MV-4-11 (cell line): ENCODE measurements at regions not wholly inside any gene's neighbourhood (a gene's known extent, or its start where the extent isn't known, plus 50 kb on each side); places are given as distances from the start of the nearest gene placed in this dataset.

Experiments
- DNase-seq: peaks from one replicate; lab custom pipeline; 2025; lab: John Stamatoyannopoulos, UW

DNA sequence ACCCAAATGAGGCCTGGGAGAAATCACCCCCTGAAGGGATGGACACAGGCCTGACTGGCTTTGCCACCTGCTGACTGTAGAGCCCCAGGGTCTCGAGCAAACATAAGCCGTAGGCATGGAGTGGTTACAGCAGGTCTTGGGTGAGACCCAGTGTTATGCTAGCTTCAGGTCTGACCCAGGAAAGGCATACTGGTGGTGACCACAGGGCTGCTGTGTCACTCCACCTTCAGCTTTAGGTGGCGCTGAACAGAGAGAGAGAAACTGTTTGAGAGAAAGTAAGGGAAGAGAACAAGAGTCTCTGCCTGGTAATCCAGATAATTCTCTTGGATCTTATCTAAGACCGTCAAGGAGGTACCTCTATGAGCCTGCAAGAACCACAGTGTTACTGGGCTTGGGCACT, 1544.2 kb upstream of the TMEFF2 start:
- no peak for DNase-seq

- DNase-seq, result no peak
Measured at GRCh38 chr2:193712912-193713311, 1518.2 kb upstream of the TMEFF2 start.

DNA sequence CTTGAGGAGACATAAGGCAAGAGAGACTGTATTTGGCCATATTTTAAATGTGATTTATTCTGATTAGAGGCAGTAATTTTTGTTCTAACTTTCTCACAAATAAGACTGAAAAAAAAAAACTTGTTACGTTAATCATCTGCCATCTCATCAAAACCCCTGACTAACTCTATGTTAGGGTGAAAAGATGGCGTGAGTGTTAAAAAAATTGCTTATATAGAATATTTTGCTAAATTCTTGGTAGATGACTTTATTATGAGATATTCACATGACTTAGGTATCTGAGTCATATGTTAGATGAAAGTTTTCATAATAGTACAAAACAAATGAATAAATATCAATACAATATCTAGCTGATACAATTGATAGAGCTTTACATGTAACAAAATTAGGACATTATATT, 1508.7 kb upstream of the TMEFF2 start:
- no peak for DNase-seq

- no peak for DNase-seq
Measured at GRCh38 chr2:193701484-193701883, 1506.8 kb upstream of the TMEFF2 start.

DNA sequence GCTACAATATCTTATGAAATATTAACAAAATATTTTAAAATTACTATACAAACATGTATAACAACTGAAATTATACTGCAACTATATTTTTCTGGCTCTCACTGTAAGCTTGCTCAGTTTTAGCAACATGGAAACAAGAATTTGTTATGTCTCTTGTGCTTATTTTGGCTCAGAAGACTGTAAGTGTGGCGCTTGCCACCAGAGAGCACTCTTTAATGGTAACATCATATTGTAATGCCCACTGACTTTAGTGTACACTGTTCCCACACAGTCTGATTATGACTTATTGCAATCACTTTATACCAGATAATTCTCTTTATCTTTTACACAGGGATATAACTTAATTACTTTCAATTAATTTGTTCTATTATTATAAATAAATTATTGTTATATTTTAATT, 1500.6 kb upstream of the TMEFF2 start:
- DNase-seq, result no peak

- DNase-seq, result no peak
Measured at GRCh38 chr2:193693758-193694157, 1499.0 kb upstream of the TMEFF2 start.

- no peak for DNase-seq
Measured at GRCh38 chr2:193690572-193690971, 1495.8 kb upstream of the TMEFF2 start.

DNA sequence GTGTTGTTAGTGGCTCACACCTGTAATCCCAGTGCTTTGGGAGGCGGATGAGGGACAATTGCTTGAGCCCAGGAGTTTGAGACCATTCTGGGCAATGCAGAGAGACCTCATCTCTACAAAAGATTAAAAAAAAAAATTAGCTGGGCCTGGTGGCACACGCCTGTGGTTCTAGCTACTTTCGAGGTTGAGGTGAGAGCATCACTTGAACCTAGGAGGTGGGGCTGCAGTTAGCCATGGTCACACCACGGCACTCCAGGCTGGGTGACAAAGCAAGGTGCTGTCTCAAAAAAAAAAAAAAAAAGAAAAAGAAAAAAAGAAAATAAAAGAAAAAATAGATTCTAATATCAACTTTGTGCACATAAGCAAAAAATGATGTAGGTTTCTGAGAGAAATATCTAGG, 1492.5 kb upstream of the TMEFF2 start:
- DNase-seq, result no peak

DNA sequence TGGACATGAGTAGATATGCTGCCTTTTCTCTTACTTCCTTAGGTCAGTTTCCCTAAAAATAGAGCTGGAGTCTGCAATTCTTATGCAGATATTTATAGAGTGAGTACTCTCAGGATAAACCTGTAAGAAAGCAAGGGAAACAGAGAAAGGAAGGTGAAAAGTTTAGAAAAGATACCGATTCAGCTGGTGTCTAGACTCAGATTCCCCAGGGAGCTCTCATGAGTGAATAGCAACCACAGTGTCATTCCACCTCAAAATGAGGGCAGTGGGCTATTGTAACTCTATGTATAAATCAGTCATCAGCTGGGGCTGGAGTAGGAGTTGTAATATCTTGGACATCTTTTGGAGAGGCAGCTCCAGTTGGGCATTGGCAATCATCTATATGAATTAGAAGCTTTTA, 1485.1 kb upstream of the TMEFF2 start:
- DNase-seq, result no peak

GRCh38 chr2:193670478-193670877, 1475.7 kb upstream of the TMEFF2 start:
- DNase-seq, result no peak

DNA sequence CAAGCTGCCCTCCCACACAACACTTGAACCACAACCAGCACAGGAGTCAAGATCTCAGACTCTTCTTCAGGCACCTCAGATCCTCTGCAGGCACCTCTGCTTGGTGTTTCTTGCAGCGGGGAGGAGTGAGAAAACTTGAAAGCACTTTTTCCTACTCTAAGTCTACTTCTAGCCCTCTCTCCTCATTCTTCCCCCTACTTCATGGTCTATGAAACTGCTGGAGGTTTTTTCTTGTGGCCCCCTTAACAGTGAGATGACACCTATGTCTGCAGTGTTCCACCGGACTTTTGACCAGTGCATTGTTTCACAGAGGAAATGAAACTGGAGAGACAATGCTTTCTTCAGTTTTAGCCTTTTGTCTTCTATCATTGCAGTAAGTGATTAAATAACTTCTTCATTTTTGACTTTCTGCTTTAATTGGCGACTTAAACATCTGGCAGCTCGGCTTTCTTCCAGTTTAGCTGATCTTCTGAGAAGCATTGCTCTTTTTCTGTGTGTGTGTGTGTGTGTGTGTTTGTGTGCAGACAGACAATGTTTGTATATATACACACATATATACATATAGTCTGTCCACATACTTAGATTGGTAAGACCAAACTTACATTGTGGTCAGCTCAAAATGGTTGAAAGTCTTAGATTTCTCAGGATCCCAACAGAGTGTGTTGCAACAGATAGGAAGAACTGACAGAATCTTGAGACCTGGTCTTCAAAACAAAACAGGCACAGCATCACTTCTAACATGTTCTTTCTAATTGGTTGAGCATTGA, 1474.0 kb upstream of the TMEFF2 start:
- peak; percentile 80 for DNase-seq

- no peak for DNase-seq
Measured at GRCh38 chr2:193627927-193628272, 1433.2 kb upstream of the TMEFF2 start.

DNA sequence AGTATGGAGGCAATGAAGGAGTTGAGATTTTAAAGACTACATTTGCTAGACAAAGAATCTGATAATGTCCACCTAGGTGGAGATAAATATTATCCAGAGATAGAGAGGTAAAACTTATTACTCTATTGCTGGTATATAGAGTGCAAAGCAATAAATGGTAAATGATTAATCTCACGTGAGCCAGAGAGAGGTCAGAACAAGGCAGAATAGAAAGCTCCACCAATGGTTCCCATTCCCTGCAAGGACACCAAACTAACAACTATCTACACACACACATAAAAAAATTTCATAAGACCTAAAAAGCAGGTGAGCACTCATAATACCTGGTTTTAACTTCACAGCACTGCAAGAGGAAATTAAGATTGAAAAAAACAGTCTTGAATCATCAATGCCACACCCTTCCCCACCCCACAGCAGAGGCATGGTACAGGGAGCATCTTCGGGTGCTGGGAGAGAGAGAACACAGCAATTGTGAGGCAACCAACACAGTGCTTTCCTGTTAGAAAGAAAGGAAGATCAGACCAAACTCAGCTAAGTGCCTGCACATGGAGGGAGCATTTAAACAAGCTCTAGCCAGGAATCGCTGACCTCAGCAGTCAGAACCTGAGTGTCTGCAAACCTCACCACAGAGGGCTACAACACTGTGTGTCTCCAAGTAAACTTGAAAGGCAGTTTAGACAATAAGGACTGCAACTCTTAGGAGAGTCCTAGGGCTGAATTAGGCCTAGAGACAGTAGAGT, 1432.6 kb upstream of the TMEFF2 start:
- no peak for DNase-seq

DNA sequence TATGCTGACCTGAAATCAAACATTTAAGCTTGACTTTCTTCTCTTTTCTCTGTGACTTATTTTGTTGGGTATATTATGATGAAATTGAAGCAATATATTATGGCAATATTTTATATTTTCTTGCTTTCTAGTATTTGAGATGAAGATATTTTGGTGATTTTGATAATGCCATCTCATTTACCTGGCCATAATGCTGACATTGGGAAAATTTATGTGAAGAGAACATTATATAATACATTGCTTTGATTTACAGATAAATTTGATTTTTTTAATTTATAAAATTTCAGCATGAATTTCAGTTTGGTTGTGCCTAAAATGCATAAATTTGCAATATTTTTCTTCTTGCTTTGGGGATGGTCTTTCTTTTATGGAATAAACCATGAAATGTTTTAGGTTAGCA, 1413.7 kb upstream of the TMEFF2 start:
- no peak for DNase-seq

GRCh38 chr2:193590831-193591230, 1396.1 kb upstream of the TMEFF2 start:
- DNase-seq, result no peak

DNA sequence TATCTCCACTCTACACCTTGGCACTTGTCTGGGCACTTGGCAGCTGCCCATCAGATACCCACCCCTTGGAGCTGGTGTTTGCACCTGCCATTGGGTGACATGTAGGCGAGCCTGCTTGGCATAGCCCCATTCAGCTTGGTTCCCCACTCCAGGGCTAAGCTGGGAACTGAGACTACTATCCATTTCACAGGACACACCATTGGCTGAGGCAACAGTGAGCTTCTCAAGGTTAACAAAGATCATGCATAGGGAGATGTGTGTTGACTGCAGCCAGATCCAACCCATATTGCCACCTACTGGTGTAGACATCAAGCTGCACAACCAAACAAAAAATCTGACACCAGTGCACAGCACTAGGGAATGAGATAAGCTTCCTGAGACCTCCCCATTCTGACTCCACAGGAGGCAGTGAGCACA, 1389.8 kb upstream of the TMEFF2 start:
- DNase-seq, result peak; percentile 40

DNA sequence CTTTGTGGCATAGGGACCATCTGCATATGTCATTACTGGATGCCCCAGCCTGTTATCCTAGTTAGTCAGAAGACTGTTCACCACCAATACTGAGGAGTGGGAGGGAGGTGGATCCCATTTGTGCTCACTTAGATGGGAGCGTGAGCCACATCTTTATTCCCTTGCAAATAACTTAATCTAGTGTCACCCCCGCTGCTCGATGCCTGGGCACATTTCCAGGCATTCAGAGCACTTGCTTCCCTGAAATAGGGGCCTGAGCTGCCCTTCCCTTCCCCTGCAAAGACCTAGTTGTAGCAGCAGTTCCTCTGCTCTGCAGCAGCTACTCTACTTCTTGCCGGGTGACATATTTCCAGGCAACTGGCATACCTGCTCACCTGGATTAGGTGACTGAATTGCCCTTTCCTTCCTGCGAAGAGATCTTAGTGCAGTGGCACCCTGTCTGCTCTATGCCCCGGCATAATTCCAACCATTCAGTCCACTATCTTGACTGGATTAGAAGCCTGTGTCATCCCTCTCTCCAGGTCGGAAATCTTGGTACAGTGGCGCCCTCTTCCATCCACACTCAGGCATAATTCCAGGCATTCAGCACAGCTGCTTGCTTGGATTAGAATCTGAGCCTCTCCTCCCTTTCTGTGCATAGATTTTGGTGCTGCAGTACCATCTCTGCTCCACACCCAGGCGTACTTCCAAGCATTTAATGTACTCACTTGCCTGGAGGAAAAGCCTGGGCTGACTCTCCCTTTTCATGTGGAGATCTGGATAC, 1389.1 kb upstream of the TMEFF2 start:
- no peak for DNase-seq

DNA sequence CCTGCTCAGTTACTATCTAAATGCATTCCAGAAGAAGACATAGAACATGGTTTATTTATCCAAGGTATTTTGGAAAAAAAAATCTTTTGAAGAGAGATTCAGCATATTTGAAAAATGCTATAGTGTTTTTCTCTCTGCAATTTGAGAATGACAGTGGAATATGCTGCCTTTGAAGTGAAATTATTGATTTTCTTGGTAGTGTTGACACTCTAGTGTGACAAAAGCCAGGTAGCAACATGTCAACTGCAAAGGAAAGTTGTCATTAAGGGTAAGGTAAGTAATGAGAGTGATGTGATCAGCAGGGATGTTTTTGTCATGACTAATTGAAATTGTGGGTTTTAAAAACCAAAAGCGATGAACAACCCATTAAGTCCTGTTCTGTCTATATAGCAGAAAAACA, 1387.1 kb upstream of the TMEFF2 start:
- DNase-seq, result no peak

DNA sequence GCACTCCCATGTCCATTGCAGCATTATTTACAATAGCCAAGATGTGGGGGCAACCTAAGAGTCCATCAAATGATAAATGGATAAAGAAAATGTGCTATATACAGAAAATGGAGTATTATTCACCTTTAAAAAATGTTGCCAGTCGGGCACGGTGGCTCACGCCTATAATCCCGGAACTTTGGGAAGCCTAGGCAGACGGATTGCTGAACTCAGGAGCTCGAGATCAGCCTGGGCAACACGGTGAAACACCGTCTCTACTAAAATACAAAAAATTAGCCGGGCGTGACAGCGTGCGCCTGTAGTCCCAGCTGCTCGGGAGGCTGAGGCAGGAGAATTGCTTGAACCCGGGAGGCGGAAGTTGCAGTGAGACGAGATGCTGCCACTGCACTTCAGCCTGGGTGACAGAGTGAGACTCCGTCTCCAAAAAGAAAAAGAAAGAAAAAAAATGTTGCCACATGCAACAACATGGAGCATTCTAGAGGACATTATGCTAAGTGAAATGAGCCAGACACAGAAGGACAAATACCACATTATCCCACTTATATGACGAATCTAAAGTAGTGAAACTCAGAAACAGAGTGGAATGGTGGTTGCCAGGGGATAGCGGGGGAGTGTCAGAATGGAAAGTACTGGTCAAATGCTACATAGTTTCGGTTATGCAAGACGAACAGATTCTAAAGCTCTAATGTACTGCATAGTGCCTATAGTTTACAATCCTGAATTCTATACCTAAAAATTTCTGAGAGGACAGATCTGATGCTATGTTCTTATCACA, 1385.6 kb upstream of the TMEFF2 start:
- no peak for DNase-seq

DNA sequence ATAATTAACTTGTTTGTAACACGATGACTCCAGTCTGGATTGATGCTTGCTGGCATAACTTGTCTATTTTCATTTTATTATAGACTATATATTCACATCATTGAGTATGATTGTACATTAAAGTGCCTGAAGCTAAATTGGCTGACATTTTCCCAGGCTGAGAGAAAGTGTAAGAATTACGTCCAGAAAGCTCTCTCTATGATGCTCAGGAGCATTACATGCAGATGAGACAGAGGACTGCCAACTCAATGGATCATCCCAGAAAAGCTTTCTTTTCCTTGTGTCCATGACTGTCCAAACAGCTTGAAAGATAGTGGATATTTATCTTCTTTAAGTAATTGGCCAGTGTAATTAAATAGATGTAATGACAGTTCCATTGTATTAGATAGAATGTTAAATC, 1372.2 kb upstream of the TMEFF2 start:
- DNase-seq, result no peak

DNA sequence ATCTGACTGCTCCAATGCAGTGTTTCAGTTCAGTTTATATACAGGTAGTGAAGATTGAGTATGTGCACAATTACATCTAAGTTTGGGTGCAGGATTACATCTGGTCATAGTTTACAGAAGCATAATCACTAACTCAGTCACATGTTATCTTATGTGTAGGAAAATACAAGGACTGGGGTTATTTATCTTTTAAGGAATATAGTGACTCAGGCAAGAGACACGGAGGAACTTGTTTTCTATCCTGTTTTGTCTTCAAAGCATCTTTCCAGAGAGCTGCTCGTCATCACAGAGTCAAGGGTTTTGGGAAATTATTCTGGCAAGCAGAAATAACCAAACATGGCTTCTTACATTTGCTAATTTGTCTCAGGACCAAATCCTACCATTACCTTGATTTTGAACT, 1371.5 kb upstream of the TMEFF2 start:
- DNase-seq, result no peak

- DNase-seq, result no peak
Measured at GRCh38 chr2:193562031-193562430, 1367.3 kb upstream of the TMEFF2 start.
